HG02678 (cell line): ENCODE measurements at regions not wholly inside any gene's neighbourhood (a gene's known extent, or its start where the extent isn't known, plus 50 kb on each side); places are given as distances from the start of the nearest gene placed in this dataset.

ENCODE experiments used
- ATAC-seq: cut with Tn5 transposase; IDR thresholded peaks from one replicate; pipeline ENCODE4 v1.9.1; 2021; ENCODE audit warnings: mild to moderate bottlenecking, moderate library complexity; ENCODE audit not compliant: unreplicated experiment

GRCh38 chr3:120838441-120839091, 69.4 kb upstream of the STXBP5L start:
- no peak for ATAC-seq

GRCh38 chr3:120839120-120839519, 68.9 kb upstream of the STXBP5L start:
- no peak for ATAC-seq

GRCh38 chr3:120841264-120841663, 66.7 kb upstream of the STXBP5L start:
- ATAC-seq: peak; percentile 62

- ATAC-seq: no peak
Observed at GRCh38 chr3:120846073-120846472, 61.9 kb upstream of the STXBP5L start.

GRCh38 chr3:120848503-120848902, 59.5 kb upstream of the STXBP5L start:
- no peak for ATAC-seq

GRCh38 chr3:120850381-120851295, 57.4 kb upstream of the STXBP5L start:
- no peak for ATAC-seq

- no peak for ATAC-seq
Observed at GRCh38 chr3:120852412-120852811, 55.6 kb upstream of the STXBP5L start.

- no peak for ATAC-seq
Observed at GRCh38 chr3:120853416-120853815, 54.6 kb upstream of the STXBP5L start.

GRCh38 chr3:120854908-120855526, 53.0 kb upstream of the STXBP5L start:
- no peak for ATAC-seq

- ATAC-seq: no peak
Observed at GRCh38 chr3:120855665-120856437, 52.2 kb upstream of the STXBP5L start.
